Transverse colon (tissue), 4 donors: ENCODE measurements at regions not wholly inside any gene's neighbourhood (a gene's known extent, or its start where the extent isn't known, plus 50 kb on each side); places are given as distances from the start of the nearest gene placed in this dataset.

ENCODE experiments used
- DNase-seq: peaks from one replicate; pipeline ENCODE4 v3.0.0-alpha.2; 2019
- H3K27ac ChIP-seq, 4 donors: fragments of 200-600 bp; sonication (generic); 2 replicates each; pipeline ENCODE4 v1.5.1; 2016 to 2018; ENCODE audit warnings: inconsistent platforms in 4 of 4
- H3K27me3 ChIP-seq: fragments of 200-600 bp; sonication (generic); 2 replicates; pipeline ENCODE4 v1.5.1; 2017; ENCODE audit warnings: inconsistent platforms
- H3K36me3 ChIP-seq, 4 donors: fragments of 200-600 bp; sonication (generic); 2 replicates each; pipeline ENCODE4 v1.5.1; 2017 to 2019; ENCODE audit warnings: inconsistent platforms in 4 of 4
- H3K4me1 ChIP-seq, 4 donors: fragments of 200-600 bp; sonication (generic); 2 replicates each; pipeline ENCODE4 v1.5.1; 2017 to 2020; ENCODE audit warnings: inconsistent platforms in 4 of 4
- H3K4me3 ChIP-seq, 4 donors: fragments of 200-600 bp; sonication (generic); 1 replicate in 1 of 4; 2 replicates in 3 of 4; pipeline versions ENCODE4 v1.5.1 to v1.6.1; 2017 to 2019; ENCODE audit warnings: inconsistent platforms in 4 of 4
- H3K9me3 ChIP-seq, 2 donors: fragments of 200-600 bp; sonication (generic); 2 replicates each; pipeline ENCODE4 v1.5.1; 2017 to 2019; ENCODE audit warnings: inconsistent platforms in 2 of 2
- CTCF ChIP-seq, 5 experiments: fragments of 200-600 bp in 3 of 5; fragments of 450-650 bp in 2 of 5; sonication (generic) in 3 of 5; IDR thresholded peaks; 1 replicate in 2 of 5; 2 replicates in 3 of 5; pipeline ENCODE4 v1.5.1; 2016 to 2017; ENCODE audit warnings: antibody characterized with exemption in 5 of 5, inconsistent platforms in 3 of 5, mild to moderate bottlenecking in 2 of 5, moderate library complexity in 1 of 5
- EP300 ChIP-seq: sonication (generic); formaldehyde crosslinking; IDR thresholded peaks from one replicate; pipeline ENCODE4 v1.6.1; 2017; ENCODE audit warnings: antibody characterized with exemption, low read depth
- POLR2A ChIP-seq: fragments of 450-650 bp; IDR thresholded peaks from one replicate; pipeline ENCODE4 v1.6.1; 2016; ENCODE audit warnings: antibody characterized with exemption, mild to moderate bottlenecking, moderate library complexity
- POLR2AphosphoS5 ChIP-seq, 3 donors: sonication (generic); formaldehyde crosslinking; IDR thresholded peaks; one replicate each; pipeline ENCODE4 v1.6.1; 2016; ENCODE audit warnings: antibody characterized with exemption in 3 of 3
- WGBS, 2 donors: methylation state at CpG; one replicate each; pipeline ENCODE4 v1.1.5; 2018; ENCODE audit warnings: low coverage in 1 of 2; 5-methylcytosine and 5-hydroxymethylcytosine counted together
- in situ Hi-C, 4 donors: fragments of 200-750 bp; cut with MboI; loops; one replicate each; pipeline versions ENCODE4 v1.15.0 to v1.15.1; 2017; ENCODE audit warnings: low sequenced_read_pairs in 3 of 4, low pct_ligation_motif_present in 1 of 4, low pct_unique_long_range_greater_than_20kb in 1 of 4
- intact Hi-C: fragments of 100-400 bp; cut with DNase I; formaldehyde crosslinking; loops from one replicate; pipeline ENCODE4 v1.15.1; 2023; ENCODE audit warnings: low total_unique reads

GRCh38 chr3:124428372-124429128, 301.7 kb upstream of the UMPS start:
- H3K27me3 ChIP-seq: no peaks in the 10 kb centered on the region
- H3K4me3 ChIP-seq: no peak overlapping the region
- DNase-seq: no peak
- TF ChIP-seq EP300 (no peak), CTCF (IDR thresholded peaks at IDR 0.05) (no peak), POLR2AphosphoS5 (IDR thresholded peaks at IDR 0.05) (no peak), POLR2A (no peak)
- no peaks in the 10 kb centered on the region for H3K4me1 ChIP-seq
- intact Hi-C loops: no loop called here
- in situ Hi-C loops: no loop called here
- H3K36me3 ChIP-seq: no peaks in the 10 kb centered on the region
- H3K27ac ChIP-seq: no peak overlapping the region
- no peaks in the 10 kb centered on the region for H3K9me3 ChIP-seq

GRCh38 chr3:124429129-124429815, 301.0 kb upstream of the UMPS start:
- Histone ChIP-seq H3K9me3 (no peaks in the 10 kb centered on the region), H3K4me1 (no peaks in the 10 kb centered on the region), H3K4me3 (no peak overlapping the region), H3K27ac (no peak overlapping the region), H3K36me3 (no peaks in the 10 kb centered on the region), H3K27me3 (no peaks in the 10 kb centered on the region)
- TF ChIP-seq POLR2AphosphoS5 (IDR thresholded peaks at IDR 0.05): no peak
- TF ChIP-seq CTCF (IDR thresholded peaks at IDR 0.05): no peak
- no peak for TF ChIP-seq EP300
- intact Hi-C loops (no loop called here), in situ Hi-C loops (no loop called here)
- DNase-seq: no peak
- 62 to 69% methylated on average over 3 of the region's 3 CpGs for WGBS, 2 donors

- TF ChIP-seq POLR2AphosphoS5 (IDR thresholded peaks at IDR 0.05) (no peak), EP300 (no peak), POLR2A (no peak), CTCF (IDR thresholded peaks at IDR 0.05) (no peak)
- Histone ChIP-seq H3K27me3 (no peaks in the 10 kb centered on the region), H3K4me3 (no peak overlapping the region), H3K4me1 (no peaks in the 10 kb centered on the region), H3K27ac (no peak overlapping the region), H3K36me3 (no peaks in the 10 kb centered on the region), H3K9me3 (no peaks in the 10 kb centered on the region)
- in situ Hi-C loops: no loop called here
- DNase-seq: no peak
- intact Hi-C loops: no loop called here
- 77 to 80% methylated on average over 4 of the region's 4 CpGs for WGBS, 2 donors
These were observed 298.8 kb upstream of the UMPS start for GRCh38 chr3:124431331-124431994.

- Histone ChIP-seq H3K27ac (no peak overlapping the region), H3K4me3 (no peak overlapping the region), H3K9me3 (no peaks in the 10 kb centered on the region), H3K36me3 (no peaks in the 10 kb centered on the region), H3K4me1 (no peaks in the 10 kb centered on the region), H3K27me3 (no peaks in the 10 kb centered on the region)
- 92 to 96% methylated on average over 5 to 10 of the region's 10 CpGs for WGBS, 2 donors
- in situ Hi-C loops: no loop called here
- DNase-seq: no peak
- intact Hi-C loops: no loop called here
- no peak for TF ChIP-seq CTCF (IDR thresholded peaks at IDR 0.05)
- TF ChIP-seq EP300: no peak
- TF ChIP-seq POLR2AphosphoS5 (IDR thresholded peaks at IDR 0.05): no peak
- TF ChIP-seq POLR2A: no peak
These were observed 296.1 kb upstream of the UMPS start for GRCh38 chr3:124434176-124434575.
